H9 (cell line): ENCODE measurements at regions not wholly inside any gene's neighbourhood (a gene's known extent, or its start where the extent isn't known, plus 50 kb on each side); places are given as distances from the start of the nearest gene placed in this dataset.

Source experiments
- DNase-seq: peaks from one replicate; pipeline ENCODE4 v3.0.0-alpha.2; 2017
- H2AFZ ChIP-seq: one replicate; pipeline ENCODE4 v1.6.1; 2013; ENCODE audit warnings: mild to moderate bottlenecking, low read length, control low read depth, moderate library complexity
- H2AK5ac ChIP-seq: 2 replicates; pipeline ENCODE4 v1.6.1; 2013; ENCODE audit warnings: low read length, control low read depth, mixed read lengths; ENCODE audit not compliant: insufficient read length
- H2BK120ac ChIP-seq: one replicate; pipeline ENCODE4 v1.6.1; 2013; ENCODE audit warnings: low read depth, mild to moderate bottlenecking, low read length, control low read depth, inconsistent platforms; ENCODE audit not compliant: poor library complexity, severe bottlenecking
- H2BK12ac ChIP-seq: 2 replicates; pipeline ENCODE4 v1.6.1; 2013; ENCODE audit warnings: low read length, control low read depth, mixed read lengths, low read depth; ENCODE audit not compliant: insufficient read length
- H2BK15ac ChIP-seq: 2 replicates; pipeline ENCODE4 v1.6.1; 2013; ENCODE audit warnings: low read depth, low read length, control low read depth
- H2BK20ac ChIP-seq: one replicate; pipeline ENCODE4 v1.6.1; 2013; ENCODE audit warnings: low read depth, mild to moderate bottlenecking, low read length, control low read depth, inconsistent platforms; ENCODE audit not compliant: poor library complexity, severe bottlenecking
- H2BK5ac ChIP-seq: 2 replicates; pipeline ENCODE4 v1.6.1; 2013; ENCODE audit warnings: low read length, control low read depth, mixed read lengths; ENCODE audit not compliant: insufficient read length
- H3K14ac ChIP-seq: 2 replicates; pipeline ENCODE4 v1.6.1; 2013; ENCODE audit warnings: low read length, control low read depth; ENCODE audit not compliant: insufficient read depth
- H3K18ac ChIP-seq: 2 replicates; pipeline ENCODE4 v1.6.1; 2013; ENCODE audit warnings: low read depth, mild to moderate bottlenecking, mixed read lengths, low read length, control low read depth; ENCODE audit not compliant: insufficient read length
- H3K23ac ChIP-seq: 2 replicates; pipeline ENCODE4 v1.6.1; 2013; ENCODE audit warnings: low read length, control low read depth, mixed read lengths, low read depth; ENCODE audit not compliant: insufficient read length
- H3K23me2 ChIP-seq: 2 replicates; pipeline ENCODE4 v1.6.1; 2013; ENCODE audit warnings: low read depth, mild to moderate bottlenecking, mixed read lengths, low read length, control low read depth; ENCODE audit not compliant: insufficient read length, poor library complexity, severe bottlenecking
- H3K27ac ChIP-seq: 2 replicates; pipeline ENCODE4 v1.5.1; 2013; ENCODE audit warnings: low read length, control low read depth, mixed read lengths, low read depth; ENCODE audit not compliant: insufficient read length
- H3K27me3 ChIP-seq: 2 replicates; pipeline ENCODE4 v1.6.1; 2013; ENCODE audit warnings: low read length, control low read depth, inconsistent platforms; ENCODE audit not compliant: insufficient read depth
- H3K4ac ChIP-seq: 2 replicates; pipeline ENCODE4 v1.6.1; 2013; ENCODE audit warnings: low read depth, mild to moderate bottlenecking, control low read depth, inconsistent platforms, low read length, moderate library complexity
- H3K4me1 ChIP-seq: 2 replicates; pipeline ENCODE4 v1.6.1; 2013; ENCODE audit warnings: low read length, control low read depth, inconsistent platforms; ENCODE audit not compliant: insufficient read depth
- H3K4me2 ChIP-seq: 2 replicates; pipeline ENCODE4 v1.6.1; 2013; ENCODE audit warnings: low read length, control low read depth, mixed read lengths; ENCODE audit not compliant: insufficient read length, insufficient read depth
- H3K56ac ChIP-seq: 2 replicates; pipeline ENCODE4 v1.6.1; 2013; ENCODE audit warnings: low read depth, mild to moderate bottlenecking, mixed read lengths, low read length, control low read depth; ENCODE audit not compliant: insufficient read length
- H3K79me1 ChIP-seq: 2 replicates; pipeline ENCODE4 v1.6.1; 2013; ENCODE audit warnings: low read depth, mild to moderate bottlenecking, moderate library complexity, low read length, control low read depth, inconsistent platforms; ENCODE audit not compliant: insufficient read depth, poor library complexity, severe bottlenecking
- H3K79me2 ChIP-seq: 2 replicates; pipeline ENCODE4 v1.6.1; 2013; ENCODE audit warnings: low read length, control low read depth, inconsistent platforms; ENCODE audit not compliant: insufficient read depth
- H3K9ac ChIP-seq: 2 replicates; pipeline ENCODE4 v1.6.1; 2013; ENCODE audit warnings: low read length, control low read depth, mixed read lengths; ENCODE audit not compliant: insufficient read length; ENCODE audit errors: extremely low read depth
- H3K9me3 ChIP-seq: one replicate; pipeline ENCODE4 v1.6.1; 2013; ENCODE audit warnings: low read depth, low read length, inconsistent platforms; ENCODE audit not compliant: control insufficient read depth
- H3T11ph ChIP-seq: one replicate; pipeline ENCODE4 v1.6.1; 2013; ENCODE audit warnings: mild to moderate bottlenecking, low read length, control low read depth, inconsistent platforms
- H4K20me1 ChIP-seq: one replicate; pipeline ENCODE4 v1.6.1; 2013; ENCODE audit not compliant: control insufficient read depth, insufficient read length, insufficient read depth
- H4K5ac ChIP-seq: 2 replicates; pipeline ENCODE4 v1.6.1; 2013; ENCODE audit warnings: low read depth, mild to moderate bottlenecking, mixed read lengths, low read length, control low read depth; ENCODE audit not compliant: insufficient read length
- H4K8ac ChIP-seq: replicated peaks from 2 replicates; pipeline ENCODE4 v1.6.1; 2013; ENCODE audit warnings: low read length, control low read depth, mixed read lengths, low read depth; ENCODE audit not compliant: insufficient read length
- H4K91ac ChIP-seq: 2 replicates; pipeline ENCODE4 v1.6.1; 2013; ENCODE audit warnings: low read depth, mild to moderate bottlenecking, moderate library complexity, mixed read lengths, low read length, control low read depth; ENCODE audit not compliant: insufficient read length
- H3K27ac Mint-ChIP-seq, 3 experiments: 2 replicates in 2 of 3; 3 replicates in 1 of 3; pipeline ENCODE4 v1.8.0; 2020 to 2021; ENCODE audit warnings: mixed read lengths in 3 of 3, mild to moderate bottlenecking in 1 of 3, moderate library complexity in 1 of 3
- H3K27me3 Mint-ChIP-seq: 2 replicates; pipeline ENCODE4 v1.8.0; 2021; ENCODE audit warnings: low read depth, mild to moderate bottlenecking, moderate library complexity, mixed read lengths
- H3K36me3 Mint-ChIP-seq, 3 experiments: 2 replicates in 2 of 3; 3 replicates in 1 of 3; pipeline ENCODE4 v1.8.0; 2020 to 2021; ENCODE audit warnings: low read depth in 3 of 3, mixed read lengths in 3 of 3; ENCODE audit not compliant: insufficient read depth in 1 of 3
- H3K4me1 Mint-ChIP-seq, 2 experiments: 2 replicates each; pipeline ENCODE4 v1.8.0; 2020; ENCODE audit warnings: mixed read lengths in 2 of 2
- H3K4me3 Mint-ChIP-seq, 2 experiments: 2 replicates in 1 of 2; 3 replicates in 1 of 2; pipeline ENCODE4 v1.8.0; 2020 to 2021; ENCODE audit warnings: mild to moderate bottlenecking in 2 of 2, mixed read lengths in 2 of 2, moderate library complexity in 1 of 2
- H3K9me3 Mint-ChIP-seq, 2 experiments: 2 replicates in 1 of 2; 3 replicates in 1 of 2; pipeline ENCODE4 v1.8.0; 2020; ENCODE audit warnings: mild to moderate bottlenecking in 2 of 2, mixed read lengths in 2 of 2, moderate library complexity in 1 of 2
- WGBS: extraction: QIAGEN DNeasy Blood & Tissue Kit; methylation state at CpG from one replicate; pipeline ENCODE4 v1.1.7; 2013; ENCODE audit warnings: missing lambda C conversion rate, low lambda C conversion rate, mixed read lengths; ENCODE audit not compliant: insufficient read length; ENCODE audit errors: extremely low coverage; 5-methylcytosine and 5-hydroxymethylcytosine counted together
- TF ChIP-seq, protein P1 (sequence below): fragments of 200-600 bp; sonication (generic); conservative IDR thresholded peaks from 3 replicates; pipeline ENCODE4 v1.8.0; 2021; ENCODE audit warnings: antibody characterized with exemption, mild to moderate bottlenecking

DNA sequence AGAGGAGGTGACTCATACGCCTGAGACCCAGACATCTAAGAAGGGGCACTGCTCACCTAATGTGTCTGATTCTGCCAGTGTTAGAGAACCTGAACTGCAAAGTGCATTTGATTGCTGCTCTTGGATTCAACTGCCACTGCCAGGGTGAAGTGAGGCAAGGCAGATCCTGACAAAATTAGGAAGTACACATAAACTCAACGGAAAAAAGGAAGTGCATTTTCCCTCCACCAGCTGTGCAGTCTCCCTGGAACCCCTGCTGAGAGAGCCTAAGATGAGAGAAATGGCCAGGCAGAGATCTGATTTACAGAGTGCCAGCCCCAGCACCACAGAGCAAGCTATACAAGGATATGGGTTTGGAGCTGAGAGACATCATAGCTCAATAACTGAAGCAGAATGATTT is 215.3 kb downstream of the SEC23A start:
- no peak for DNase-seq
- no CpG with 5 or more reads among the region's 2 CpGs for WGBS
- Histone ChIP-seq H3K27ac (no peak overlapping the region), H4K91ac (no peak overlapping the region), H4K20me1 (no peaks in the 10 kb centered on the region), H2BK5ac (no peak overlapping the region), H3K9ac (no peak overlapping the region), H4K8ac (no peak overlapping the region), H2BK12ac (no peak overlapping the region), H3K27me3 (no peaks in the 10 kb centered on the region), H2AFZ (no peak overlapping the region), H3T11ph (no peak overlapping the region), H3K18ac (no peak overlapping the region), H4K5ac (no peak overlapping the region), H2BK20ac (no peak overlapping the region), H2BK120ac (no peak overlapping the region), H3K4me2 (no peak overlapping the region), H3K23ac (no peak overlapping the region), H3K56ac (no peak overlapping the region), H3K9me3 (no peaks in the 10 kb centered on the region), H2BK15ac (no peak overlapping the region), H3K23me2 (no peaks in the 10 kb centered on the region), H3K4ac (no peak overlapping the region), H3K79me1 (no peaks in the 10 kb centered on the region), H3K79me2 (no peaks in the 10 kb centered on the region), H2AK5ac (no peak overlapping the region), H3K4me1 (no peaks in the 10 kb centered on the region), H3K14ac (no peak overlapping the region)
- Mint-ChIP-seq H3K9me3 (no peaks in the 10 kb centered on the region), H3K27me3 (no peaks in the 10 kb centered on the region), H3K4me3 (no peak overlapping the region), H3K4me1 (no peaks in the 10 kb centered on the region; a peak in 1 of 4 replicates), H3K36me3 (no peaks in the 10 kb centered on the region), H3K27ac (no peak overlapping the region)
- TF ChIP-seq, protein P1, sequence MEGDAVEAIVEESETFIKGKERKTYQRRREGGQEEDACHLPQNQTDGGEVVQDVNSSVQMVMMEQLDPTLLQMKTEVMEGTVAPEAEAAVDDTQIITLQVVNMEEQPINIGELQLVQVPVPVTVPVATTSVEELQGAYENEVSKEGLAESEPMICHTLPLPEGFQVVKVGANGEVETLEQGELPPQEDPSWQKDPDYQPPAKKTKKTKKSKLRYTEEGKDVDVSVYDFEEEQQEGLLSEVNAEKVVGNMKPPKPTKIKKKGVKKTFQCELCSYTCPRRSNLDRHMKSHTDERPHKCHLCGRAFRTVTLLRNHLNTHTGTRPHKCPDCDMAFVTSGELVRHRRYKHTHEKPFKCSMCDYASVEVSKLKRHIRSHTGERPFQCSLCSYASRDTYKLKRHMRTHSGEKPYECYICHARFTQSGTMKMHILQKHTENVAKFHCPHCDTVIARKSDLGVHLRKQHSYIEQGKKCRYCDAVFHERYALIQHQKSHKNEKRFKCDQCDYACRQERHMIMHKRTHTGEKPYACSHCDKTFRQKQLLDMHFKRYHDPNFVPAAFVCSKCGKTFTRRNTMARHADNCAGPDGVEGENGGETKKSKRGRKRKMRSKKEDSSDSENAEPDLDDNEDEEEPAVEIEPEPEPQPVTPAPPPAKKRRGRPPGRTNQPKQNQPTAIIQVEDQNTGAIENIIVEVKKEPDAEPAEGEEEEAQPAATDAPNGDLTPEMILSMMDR: no peak
